GM18868 (cell line): ENCODE measurements at regions not wholly inside any gene's neighbourhood (a gene's known extent, or its start where the extent isn't known, plus 50 kb on each side); places are given as distances from the start of the nearest gene placed in this dataset.

Source experiments
- ATAC-seq: cut with Tn5 transposase; IDR thresholded peaks from one replicate; pipeline ENCODE4 v1.9.1; 2021; ENCODE audit warnings: mild to moderate bottlenecking, moderate library complexity; ENCODE audit not compliant: unreplicated experiment

DNA sequence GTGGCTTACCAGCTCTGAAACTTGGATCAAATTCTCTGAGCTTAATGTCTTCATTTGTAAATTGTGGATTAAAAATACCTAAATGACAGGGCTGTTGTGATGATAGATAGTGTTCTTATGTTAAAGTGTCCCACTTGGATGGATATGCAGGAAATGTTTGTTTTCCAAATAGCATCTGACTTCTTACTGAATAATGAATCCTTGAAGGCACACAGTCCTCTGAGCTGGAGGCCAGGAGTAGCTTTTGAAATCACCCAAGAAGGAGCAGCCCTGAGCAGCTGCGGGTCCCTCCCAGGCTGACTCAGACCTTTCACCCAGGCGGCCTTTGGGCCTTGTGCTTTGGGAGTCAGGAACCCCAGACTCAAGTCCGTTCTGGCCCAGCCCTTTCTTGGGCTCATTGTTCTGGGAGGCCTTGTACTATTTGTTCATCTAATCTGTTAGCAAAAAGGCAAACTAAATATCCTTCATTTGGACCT is 173.0 kb upstream of the GATA6 start:
- no peak for ATAC-seq

DNA sequence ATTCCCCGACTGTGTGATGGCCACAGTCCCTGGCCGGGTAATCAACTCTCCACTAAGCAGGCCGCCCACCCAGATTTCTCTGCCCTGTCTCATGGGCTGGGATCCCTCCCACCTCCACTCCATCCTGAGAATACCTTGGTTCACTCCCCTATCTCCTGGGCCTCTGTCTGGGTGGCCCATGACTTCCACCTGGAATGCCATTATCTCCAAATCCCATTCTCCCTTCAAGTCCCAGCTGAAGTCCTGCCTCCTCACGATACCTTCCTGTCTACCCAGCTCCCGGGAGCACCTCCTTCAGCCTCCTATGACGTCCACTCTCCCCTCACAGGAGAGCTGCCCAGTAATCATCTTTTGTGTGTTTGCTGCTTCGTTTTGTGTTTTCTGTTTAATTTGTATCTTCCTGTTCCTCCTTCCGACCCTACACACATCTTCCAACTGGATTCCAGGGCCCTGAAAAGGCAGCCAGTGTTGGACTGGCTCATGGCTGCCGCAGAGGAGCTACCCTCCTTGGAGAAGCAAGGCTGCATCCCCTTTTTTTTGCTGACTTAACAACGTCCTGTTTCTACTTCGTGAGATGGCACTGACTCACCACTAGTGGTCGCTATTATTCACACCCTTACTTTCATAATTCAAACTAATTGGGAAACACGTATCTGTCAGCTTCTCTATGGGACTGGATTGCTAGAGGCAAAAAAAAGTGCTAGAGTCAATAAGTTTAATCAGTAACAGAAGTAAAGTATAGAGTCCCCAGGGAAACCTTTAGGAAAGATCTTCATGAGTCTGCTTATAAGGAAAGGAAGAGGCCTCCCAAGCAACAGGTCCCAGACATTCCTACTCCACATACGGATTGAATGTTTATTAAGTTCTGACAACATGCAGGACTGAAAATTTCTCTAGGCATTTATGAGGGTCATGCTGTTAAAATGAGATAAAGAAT is 171.9 kb upstream of the GATA6 start:
- ATAC-seq, result peak; percentile 77

DNA sequence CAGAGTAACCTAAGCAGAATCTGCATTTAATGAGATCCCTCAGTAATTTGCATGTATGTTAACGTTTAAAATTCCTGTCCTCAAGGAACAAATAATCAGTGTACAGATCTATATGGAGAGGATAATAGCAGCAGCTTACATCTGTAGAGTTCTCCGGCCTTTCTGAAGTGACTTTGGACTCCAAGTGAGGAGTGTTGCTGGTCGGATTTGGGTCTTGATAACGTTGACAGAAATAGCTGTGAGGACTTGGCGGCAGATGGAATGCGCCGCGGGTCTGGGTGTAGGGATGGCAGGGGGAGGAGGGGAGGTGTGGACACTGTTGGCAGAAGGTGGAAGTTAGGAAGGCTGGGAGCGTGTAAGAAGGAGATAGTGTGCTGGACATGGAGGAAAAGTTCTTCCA is 170.9 kb upstream of the GATA6 start:
- no peak for ATAC-seq

DNA sequence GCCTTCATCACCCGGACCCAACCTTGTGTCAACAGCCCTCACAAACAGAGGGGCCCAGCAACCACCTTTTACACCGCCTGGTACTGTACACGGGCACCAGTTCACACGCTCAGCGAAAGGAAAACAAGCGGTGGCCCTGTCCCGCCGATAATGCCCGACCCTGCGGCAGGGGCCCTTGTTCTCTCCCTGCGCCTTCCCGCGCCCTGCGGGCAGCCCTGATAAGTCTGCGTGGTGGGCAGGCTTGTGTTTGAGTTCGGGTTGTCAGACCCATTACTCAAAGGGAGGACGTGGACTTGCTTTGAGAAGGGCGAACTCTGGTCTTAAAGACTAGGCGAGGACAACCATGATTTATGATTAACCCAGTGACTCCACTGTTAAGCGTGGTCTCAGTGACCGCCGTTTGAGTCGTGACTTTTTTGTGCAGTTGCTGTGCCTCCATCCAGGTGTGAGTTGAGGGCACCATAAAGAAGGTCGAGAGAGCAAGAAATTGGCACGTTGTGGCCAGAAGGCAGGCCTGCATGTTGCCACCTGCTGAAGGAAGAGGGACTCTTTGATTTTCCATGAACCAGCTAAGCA is 167.4 kb upstream of the GATA6 start:
- no peak for ATAC-seq

DNA sequence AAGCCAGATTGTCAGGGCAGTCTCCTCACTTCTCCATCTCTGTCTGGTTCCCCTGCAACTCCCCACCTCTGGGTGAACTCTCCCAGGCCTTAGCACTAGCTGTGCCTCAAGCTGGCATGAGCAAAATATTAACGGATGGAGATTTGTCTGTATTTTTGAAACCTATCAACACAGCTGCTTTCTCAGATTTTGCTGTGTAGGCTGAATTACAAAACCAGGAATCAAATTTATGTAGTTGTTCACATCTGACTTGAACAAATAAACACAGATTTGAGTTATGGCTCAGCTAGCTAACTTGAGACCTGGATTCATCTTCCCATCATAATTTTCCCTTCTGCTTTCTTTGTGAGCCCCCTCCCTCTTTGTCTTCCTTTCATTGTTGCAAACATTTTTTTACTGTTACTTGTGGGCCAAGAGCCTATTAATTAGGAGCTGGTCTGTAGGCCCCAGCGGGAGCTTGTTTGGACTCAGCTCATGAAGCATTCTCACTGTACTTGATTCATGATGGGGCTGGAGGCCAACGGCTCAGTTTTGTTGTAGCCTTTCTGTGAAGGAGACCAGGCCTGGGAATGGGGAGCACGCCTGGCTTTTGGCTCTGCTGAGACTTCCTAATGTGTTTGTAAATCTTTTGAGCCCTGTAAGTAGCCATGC is 164.1 kb upstream of the GATA6 start:
- ATAC-seq, result no peak

DNA sequence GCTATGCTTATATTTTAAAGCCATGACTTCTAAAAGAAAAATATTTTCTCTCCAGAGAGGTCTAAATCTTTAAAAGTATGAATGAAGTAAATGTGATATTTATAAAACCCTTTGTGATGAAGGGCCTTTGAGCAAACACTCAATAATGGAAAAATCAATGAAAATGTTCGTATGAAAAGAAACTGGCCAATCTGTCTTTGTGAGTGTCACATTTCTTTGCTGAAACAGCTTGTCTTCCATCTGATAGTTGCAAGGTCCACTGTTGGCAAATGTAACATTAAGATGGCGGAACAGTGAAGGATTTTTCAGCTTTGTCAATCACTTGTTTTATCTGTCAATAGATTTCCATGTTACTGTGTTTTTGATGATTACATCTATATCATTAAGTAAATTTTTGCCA is 162.9 kb upstream of the GATA6 start:
- no peak for ATAC-seq

DNA sequence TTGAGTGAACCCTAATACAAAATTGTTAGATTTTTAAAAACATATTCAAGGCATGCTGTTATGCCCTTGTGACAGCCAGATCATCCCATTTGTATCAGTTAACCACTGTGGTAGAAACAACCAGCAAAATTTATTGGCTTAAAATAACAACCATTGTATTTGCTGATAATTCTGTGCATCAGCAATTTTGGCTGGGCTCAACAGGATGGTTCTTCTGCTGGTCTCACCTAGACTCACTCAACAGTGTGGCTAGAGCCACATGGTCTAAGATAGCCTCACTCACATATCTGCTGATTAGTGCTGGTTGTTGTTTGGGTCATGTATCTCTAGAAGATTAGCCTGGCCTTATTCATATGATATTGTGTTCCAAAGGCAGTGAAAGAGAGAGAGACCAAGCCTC is 160.1 kb upstream of the GATA6 start:
- no peak for ATAC-seq

DNA sequence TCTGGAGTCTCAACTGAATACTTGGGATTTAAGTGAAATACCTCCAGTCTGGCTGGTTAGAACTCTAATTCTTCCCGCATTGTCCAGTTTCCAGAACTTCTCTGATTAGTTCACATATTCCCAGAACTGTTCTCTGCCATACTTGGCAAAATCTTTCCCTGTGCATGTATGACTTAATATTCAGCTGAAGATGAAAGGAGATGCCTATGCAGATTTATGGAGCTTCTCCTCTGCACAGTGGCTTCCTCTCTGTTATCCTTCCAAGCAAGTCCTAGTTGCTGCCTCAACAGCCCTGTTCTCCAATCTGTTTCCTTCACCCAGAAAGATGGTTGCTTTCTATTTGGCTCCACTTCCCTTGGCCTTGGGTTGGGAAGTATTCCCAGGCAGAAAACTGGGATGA is 155.4 kb upstream of the GATA6 start:
- ATAC-seq, result no peak

DNA sequence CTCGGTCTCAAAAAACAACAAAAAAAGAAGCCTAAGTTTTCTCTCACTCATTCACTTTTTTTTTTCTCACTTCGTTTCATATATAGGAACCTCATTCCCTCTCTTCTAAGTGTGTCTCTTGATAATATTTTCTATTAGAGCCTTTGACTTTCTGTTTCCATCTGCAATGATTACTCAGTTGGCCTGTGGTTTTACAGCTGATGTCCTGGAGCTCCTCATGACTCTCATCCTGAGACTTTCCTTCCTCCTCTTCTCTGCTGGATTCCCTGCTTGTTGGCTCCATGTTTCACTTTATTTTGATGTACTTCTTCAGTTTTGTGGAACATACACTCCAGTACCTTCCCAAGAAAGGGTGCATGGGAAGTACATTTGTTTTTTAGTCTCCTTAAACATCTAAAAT is 154.2 kb upstream of the GATA6 start:
- ATAC-seq, result no peak

DNA sequence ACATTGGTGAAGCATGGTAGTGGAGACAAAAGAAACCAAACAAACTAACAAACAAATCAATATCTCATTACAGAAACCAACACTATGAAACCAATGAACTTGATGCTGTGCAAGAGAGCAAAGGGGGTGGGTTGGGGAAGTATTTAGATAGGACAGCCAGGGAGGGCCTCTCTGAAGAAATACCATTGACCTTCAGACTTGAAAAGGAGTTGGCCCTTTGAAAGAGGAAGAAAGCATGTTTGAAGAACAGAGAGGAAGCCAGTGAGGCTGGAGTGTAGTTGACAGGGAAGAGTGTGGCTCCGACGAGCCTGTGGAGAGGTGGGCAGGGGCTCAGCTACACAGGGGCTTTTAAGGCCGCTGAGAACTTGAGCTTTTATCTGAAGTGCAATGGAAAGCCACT is 151.0 kb upstream of the GATA6 start:
- ATAC-seq, result no peak

DNA sequence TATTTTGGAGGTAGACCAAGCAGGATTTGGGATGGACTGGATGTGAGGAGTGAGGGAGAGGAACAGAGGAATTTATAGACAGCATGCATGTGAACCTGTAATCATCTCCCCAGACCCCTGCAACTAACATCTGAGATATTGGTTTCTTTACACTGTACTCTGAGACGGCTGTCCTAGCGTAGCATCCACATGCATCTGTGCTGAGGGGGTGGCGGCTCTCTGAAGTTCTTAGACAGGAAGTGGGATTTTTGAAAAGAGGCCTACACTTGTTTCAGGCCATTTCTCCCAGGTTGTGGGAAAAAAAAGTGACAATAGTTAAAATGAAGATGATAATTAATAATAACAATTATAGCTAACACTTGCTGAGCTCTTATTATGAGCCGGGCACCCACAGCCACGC is 150.2 kb upstream of the GATA6 start:
- ATAC-seq, result no peak

DNA sequence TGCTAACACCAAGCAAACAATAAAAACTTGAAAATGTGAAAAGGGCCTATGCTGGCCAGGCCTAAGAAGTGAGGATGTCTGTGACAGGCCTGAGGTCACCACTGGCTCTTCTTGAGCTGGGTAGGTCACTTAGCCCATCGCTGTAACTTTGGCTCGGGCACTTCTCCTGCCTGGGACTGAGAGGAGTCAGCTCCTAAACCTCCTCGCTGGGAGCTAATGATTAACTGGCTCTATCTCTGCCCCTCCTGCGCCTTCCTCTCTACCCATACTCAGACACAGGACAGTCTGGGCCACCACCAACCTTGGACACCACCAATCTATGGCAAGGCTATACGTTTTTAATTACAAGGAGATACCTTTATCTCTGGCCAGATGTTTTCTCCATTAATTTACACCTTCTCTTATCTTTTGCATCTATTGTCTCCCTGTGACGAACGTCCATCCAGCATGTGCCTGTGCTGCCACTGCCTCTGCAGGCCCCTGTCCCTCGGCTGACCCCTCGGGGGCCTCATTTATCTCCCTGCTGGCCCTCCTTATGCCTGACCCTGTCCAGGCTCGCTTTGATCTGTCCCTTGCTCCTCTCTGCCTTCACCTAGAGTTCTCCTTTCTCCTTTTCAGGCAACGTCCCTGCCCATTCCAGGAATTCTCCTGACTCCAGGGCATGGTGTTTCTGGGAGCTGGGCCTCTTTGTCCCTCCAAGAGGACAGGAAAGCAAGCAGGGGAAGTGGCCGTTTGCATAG is 149.1 kb upstream of the GATA6 start:
- no peak for ATAC-seq

DNA sequence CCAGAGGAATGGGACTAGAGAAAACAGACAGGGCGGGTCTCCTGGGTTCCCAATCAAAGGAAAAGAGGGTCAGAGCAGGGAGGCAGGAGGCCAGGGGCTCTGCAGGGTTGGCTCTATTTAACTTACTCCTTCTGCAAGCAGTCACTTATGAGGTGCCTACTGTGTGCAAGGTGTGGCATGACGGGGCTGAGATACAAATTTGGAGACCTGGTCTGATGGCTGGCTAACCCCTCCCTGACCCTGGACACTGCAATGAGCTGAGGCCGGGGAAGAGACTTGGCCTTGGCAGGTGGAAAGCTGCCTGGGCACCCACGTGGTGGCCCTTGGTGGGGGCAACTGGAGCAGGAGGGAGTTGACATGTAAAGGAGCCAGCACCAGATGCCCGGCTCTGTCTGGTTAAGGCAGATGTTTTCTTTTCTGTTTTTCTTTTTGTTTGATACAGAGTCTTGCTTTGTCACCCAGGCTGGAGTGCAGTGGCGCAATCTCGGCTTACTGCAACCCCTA is 148.5 kb upstream of the GATA6 start:
- no peak for ATAC-seq

DNA sequence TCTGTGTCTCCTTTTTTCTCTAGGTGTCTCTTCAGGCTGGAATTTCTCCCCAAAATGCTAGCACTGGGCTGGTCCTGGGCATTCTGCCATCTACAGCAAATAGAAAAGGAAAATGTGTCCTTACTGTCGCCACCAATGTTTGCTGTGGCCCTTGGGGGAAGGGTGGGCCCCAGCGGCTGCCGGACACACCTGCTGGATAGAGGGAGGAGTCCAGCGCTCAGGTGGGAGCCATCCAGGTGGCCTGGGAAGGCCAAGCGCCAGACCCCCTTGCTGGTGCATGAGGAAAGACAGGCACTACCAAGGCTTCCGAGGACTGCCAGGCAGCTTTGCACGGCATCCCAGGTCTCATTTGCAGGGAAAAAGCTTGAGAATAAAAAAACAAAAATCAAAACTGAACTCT is 147.7 kb upstream of the GATA6 start:
- ATAC-seq, result no peak

DNA sequence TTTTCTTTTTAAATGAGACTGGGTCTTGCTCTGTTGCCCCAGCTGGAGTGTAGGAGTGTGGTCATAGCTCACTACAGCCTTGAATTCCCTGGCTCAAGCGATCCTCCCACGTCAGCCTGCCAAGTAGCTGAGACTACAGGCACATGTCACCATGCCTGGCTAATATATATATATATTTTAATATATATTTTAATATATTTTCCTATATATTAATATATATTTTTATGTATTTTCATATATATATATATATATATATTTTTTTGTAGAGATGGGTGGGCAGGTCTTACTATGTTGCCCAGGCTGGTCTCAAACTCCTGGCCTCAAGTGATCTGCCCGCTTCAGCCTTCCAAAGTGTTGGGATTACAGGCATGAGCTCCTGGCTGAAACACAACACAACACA is 144.5 kb upstream of the GATA6 start:
- no peak for ATAC-seq

DNA sequence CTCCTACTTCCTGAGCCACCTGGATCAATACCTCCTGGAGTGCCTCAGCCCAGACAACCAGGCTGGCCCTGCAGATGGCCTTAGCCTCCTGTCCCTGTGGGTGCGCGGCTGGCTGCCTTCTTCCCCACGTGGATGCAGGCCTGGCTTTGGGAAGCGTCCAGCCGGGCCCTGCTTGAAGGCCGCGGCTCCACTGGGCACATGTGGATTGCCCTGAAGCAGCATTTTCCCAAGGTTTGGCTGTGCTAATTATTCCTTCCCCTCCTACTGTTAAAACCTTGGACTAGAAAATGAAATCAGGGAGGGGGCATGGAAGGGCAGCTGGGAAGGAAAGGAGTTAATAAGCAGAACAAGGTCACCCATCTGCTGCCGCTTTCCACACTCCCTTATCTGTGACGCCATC is 143.0 kb upstream of the GATA6 start:
- ATAC-seq, result no peak

DNA sequence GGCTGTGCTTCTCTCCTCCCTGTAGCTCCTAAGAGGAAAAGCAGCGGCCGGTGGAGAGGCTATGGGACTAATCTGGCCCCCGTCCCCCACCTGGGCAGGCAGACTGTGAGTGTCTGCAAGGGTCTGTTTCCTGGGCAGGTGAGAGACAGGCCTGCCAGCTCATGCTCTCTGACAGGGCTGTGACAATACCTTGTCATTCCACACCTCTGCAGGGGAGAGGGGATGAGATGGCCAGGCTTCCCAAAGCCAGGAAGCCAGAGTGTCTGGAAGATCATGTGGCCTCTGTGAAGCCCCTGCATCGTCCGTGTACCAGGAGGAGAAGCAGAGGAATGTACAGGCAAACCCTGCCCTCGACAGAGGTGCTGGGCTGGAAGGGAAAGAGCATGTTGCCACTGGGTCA is 142.5 kb upstream of the GATA6 start:
- ATAC-seq, result no peak

DNA sequence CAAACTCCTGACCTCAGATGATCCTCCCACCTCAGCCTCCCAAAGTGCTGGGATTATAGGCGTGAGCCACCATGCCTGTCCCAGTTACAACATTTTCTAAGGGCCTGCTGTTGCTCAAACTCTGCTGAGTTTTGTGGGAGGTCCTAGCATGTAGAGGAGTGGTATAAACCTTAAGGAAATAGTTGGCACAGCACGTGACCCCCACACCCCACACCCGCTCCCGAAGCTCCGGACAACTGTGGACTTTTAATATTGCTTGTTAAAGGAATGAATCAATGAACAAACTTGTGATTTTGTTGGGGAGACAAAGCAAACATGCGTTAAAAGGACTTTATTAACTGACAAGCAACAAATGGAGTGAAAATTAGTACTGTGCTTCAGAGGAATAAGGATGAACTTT is 137.8 kb upstream of the GATA6 start:
- ATAC-seq, result no peak

DNA sequence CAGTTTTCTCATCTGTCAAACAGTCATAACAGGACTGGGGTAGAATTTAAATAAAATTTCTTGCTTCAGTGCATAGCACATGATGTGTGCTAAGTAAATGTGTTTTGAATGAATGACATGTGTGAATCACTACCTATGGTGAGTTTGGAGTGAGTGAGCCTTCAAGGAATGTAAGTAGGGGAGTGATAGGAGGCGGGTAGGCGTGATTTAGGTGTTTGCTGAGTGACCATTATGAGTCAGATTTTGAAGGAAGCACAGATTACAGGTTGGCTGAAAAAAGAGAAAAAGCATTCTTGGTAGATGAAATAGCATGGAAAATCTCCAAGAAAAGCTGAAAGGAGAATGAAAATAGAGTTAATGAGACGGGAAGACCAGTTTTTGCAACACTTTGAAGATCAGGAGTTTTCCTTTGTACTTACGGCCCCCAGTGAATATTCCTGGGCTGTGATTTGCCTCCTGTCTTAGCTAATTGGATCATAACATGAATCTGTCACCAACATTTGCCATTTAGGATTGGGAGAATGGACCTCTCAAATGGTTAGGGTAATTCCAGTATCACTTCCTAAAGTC is 136.9 kb upstream of the GATA6 start:
- peak; percentile 80 for ATAC-seq

DNA sequence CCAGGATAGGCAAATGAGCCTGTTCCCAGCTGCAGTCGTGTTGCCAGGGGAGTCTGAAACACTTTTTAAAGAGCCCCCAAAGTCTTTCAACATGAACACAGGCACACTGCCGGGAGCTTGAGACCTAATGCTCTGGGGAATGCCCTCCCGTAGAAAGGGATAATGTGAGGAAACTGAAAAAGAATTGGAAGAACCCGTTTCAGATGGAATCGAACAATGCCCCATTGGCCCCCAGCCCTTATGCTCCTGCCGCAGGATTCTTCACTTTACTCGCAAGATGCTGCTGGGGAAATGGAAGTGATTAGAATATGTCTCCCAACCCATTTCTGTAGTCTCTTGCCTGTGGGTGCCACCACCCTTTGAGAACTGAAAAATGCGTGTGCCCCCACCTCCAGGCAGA is 136.3 kb upstream of the GATA6 start:
- no peak for ATAC-seq

DNA sequence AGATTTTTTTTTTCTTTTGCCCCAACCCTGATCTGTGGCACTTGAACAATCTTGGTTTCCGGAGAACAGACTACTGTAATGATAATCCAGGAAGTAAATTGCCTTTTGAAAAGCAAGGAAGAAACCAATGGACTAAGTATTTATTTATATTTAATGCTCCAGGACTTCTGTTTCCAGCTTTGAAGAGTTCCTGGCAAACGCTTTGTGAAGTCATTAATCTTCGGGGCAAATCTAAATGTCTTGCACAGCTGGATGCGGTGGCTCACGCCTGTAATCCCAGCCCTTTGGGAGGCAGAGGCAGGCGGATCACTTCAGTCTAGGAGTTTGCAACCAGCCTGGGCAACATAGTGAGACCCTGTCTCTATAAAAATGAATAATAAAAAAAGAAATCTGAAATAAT is 135.1 kb upstream of the GATA6 start:
- no peak for ATAC-seq
